Activated naive CD4-positive, alpha-beta T cell treated with anti-CD3 and anti-CD28 coated beads for 36 hours (primary cell): ENCODE measurements at regions not wholly inside any gene's neighbourhood (a gene's known extent, or its start where the extent isn't known, plus 50 kb on each side); places are given as distances from the start of the nearest gene placed in this dataset.

ENCODE experiments used
- CTCF ChIA-PET: fragments of 350-600 bp; sonication (Branson Sonifier 250); formaldehyde crosslinking; loops from one replicate; lab custom pipeline; 2021; ENCODE audit warnings: antibody characterized with exemption; lab: Charles Lee
- DNase-seq: peaks from one replicate; pipeline ENCODE4 v3.0.0-alpha.2; 2020
- H3K27ac Mint-ChIP-seq: one replicate; pipeline ENCODE4 v1.8.0; 2021; ENCODE audit warnings: mild to moderate bottlenecking, mixed read lengths
- H3K27me3 Mint-ChIP-seq: one replicate; pipeline ENCODE4 v1.8.0; 2021; ENCODE audit warnings: low read depth, mixed read lengths
- H3K36me3 Mint-ChIP-seq: one replicate; pipeline ENCODE4 v1.8.0; 2021; ENCODE audit warnings: low read depth, mixed read lengths
- H3K4me1 Mint-ChIP-seq: one replicate; pipeline ENCODE4 v1.8.0; 2021; ENCODE audit warnings: low read depth, mixed read lengths
- H3K4me3 Mint-ChIP-seq: one replicate; pipeline ENCODE4 v1.8.0; 2021; ENCODE audit warnings: mild to moderate bottlenecking, moderate library complexity, mixed read lengths
- H3K9me3 Mint-ChIP-seq: one replicate; pipeline ENCODE4 v1.8.0; 2021; ENCODE audit warnings: mixed read lengths
- intact Hi-C: fragments of 100-400 bp; cut with micrococcal nuclease; formaldehyde crosslinking; loops from one replicate; pipeline ENCODE4 v1.15.1; 2023

DNA sequence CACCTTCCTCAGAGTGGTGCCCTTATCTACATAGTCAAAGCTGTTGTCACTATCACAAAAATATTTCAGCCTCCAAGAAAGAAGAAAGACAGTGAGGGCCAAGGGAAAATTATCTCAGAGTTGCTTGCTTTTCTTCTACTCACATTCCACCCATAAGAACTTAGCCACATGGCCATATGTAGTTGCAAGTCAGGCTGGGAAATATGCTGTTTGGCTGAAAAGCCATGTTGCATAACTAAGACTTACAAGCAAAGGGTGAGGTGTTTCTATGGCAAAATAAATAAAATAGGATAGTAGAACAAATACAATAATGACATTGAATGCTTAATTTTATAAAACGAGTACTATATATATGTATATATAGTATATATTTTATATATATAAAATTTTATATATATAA, 365.9 kb upstream of the PABPC4L start:
- H3K36me3 Mint-ChIP-seq, result no peaks in the 10 kb centered on the region
- DNase-seq, result no peak
- intact Hi-C loops, result no loop called here
- H3K27ac Mint-ChIP-seq, result no peak overlapping the region
- peaks cover 13% of the 10 kb centered on the region for H3K9me3 Mint-ChIP-seq
- CTCF ChIA-PET, result no interaction called here
- H3K4me3 Mint-ChIP-seq, result no peak overlapping the region
- H3K27me3 Mint-ChIP-seq, result no peaks in the 10 kb centered on the region
- H3K4me1 Mint-ChIP-seq, result no peaks in the 10 kb centered on the region

DNA sequence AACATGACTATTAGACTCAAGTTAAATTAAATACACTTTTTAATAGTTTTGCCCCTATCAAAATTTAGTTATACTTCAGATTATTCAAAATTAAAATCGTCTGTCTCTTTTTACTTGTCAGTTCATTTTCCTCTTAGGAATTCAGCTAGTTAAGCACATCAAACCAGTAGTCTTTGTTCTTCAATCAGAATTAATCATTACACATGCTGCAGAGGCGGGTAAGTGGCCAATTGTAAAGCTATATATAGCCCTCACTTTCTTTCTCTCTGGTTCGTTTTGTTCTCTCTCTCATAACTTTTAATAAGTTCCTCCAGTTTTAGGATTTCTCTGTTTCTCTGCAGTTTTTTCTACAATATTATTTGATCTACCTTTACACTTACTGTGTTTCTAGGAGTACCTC, 359.1 kb upstream of the PABPC4L start:
- DNase-seq, result no peak
- Mint-ChIP-seq H3K4me1 (no peaks in the 10 kb centered on the region), H3K36me3 (no peaks in the 10 kb centered on the region), H3K27ac (no peak overlapping the region), H3K4me3 (no peak overlapping the region), H3K9me3 (peaks cover 2% of the 10 kb centered on the region), H3K27me3 (no peaks in the 10 kb centered on the region)
- intact Hi-C loops, result no loop called here
- CTCF ChIA-PET, result no interaction called here

DNA sequence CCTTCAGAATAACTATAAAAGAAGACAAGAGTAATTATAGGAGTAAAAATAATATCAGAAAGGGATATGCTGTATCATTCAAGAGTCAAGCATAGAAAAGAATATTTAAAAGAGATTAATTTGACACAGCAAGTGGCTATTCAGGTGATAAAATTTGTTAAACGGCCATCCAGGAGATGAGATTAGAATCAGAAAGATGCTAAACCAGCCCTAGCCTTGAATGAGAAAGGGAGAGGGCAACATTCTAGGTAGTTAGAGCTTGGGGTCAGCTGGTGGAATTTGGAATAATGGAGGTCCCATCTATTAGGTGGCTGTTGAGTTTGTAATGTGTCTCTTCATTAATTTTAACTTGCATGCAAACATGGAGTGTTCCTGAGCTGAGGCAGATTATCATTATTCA, 350.5 kb upstream of the PABPC4L start:
- H3K36me3 Mint-ChIP-seq, result no peaks in the 10 kb centered on the region
- no peak overlapping the region for H3K4me3 Mint-ChIP-seq
- intact Hi-C loops, result no loop called here
- CTCF ChIA-PET, result no interaction called here
- no peaks in the 10 kb centered on the region for H3K27me3 Mint-ChIP-seq
- H3K4me1 Mint-ChIP-seq, result no peaks in the 10 kb centered on the region
- H3K9me3 Mint-ChIP-seq, result peaks cover 10% of the 10 kb centered on the region
- H3K27ac Mint-ChIP-seq, result no peak overlapping the region
- no peak for DNase-seq

DNA sequence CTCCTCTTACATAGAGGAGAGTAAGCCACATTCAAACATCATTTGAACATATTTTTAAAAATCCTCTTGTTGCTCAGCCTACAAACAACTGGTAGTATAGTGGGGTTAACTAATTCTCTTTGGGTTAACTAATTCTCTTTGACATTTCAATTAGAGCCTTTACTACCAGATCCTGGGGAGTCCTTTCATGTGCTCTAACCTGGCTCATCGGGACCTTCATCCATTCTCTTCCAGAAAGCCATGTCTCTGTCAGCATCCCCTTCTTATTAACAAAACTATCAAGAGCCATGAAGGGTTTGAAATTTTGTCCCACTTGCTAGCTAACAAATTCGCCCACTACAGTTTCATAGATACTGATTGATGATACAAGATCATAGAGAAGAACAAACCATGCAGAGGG, 349.8 kb upstream of the PABPC4L start:
- Mint-ChIP-seq H3K36me3 (no peaks in the 10 kb centered on the region), H3K27me3 (no peaks in the 10 kb centered on the region), H3K4me1 (no peaks in the 10 kb centered on the region), H3K4me3 (no peak overlapping the region), H3K27ac (no peak overlapping the region), H3K9me3 (peaks cover 13% of the 10 kb centered on the region)
- CTCF ChIA-PET, result no interaction called here
- intact Hi-C loops, result no loop called here
- DNase-seq, result no peak

DNA sequence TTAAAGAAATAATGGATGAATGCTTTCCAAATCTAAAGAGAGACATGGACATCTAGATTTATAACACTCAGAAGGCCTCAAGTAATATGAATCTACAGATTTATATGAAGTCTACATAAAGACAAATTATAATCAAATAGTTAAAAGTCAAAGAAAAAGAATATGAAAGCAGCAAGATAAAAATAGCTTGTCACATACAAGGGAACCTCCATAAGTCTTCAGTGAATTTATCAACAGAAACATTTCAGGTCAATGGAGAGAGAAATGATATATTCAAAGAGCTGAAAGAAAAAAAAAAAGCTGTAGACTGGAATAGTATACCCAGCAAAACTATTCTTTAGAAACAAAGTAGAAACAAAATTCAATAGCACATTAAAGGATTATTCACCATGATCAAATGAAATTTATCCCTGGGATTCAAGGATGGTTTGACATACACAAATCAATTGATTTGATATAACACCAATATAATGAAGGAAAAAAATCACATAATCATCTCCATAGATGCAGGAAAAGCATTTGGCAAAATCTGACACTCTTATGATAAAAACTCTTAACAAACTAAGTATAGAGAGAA, 346.6 kb upstream of the PABPC4L start:
- DNase-seq, result no peak
- H3K27me3 Mint-ChIP-seq, result no peaks in the 10 kb centered on the region
- H3K9me3 Mint-ChIP-seq, result peaks cover 10% of the 10 kb centered on the region
- no peak overlapping the region for H3K27ac Mint-ChIP-seq
- CTCF ChIA-PET, result no interaction called here
- H3K4me3 Mint-ChIP-seq, result no peak overlapping the region
- H3K36me3 Mint-ChIP-seq, result no peaks in the 10 kb centered on the region
- intact Hi-C loops, result no loop called here
- H3K4me1 Mint-ChIP-seq, result no peaks in the 10 kb centered on the region

DNA sequence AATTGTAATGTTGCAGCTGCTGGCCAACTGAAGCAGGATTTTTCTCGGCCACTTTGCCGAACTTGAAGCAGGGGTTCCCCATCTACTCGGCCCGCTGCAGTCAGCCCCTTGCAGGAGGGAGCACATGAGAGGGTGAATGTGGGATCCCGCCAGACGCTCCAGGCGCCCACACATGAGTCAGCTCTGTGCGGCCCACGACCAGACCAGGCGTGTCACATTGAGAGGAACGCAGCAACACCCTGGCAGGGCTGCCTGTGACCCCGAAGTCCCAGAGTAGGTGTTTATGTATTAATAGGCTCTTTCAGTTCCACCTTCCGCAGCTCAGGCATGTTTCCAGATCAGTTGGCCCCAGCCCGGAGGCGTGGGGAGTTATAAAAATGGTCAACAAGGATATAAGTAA, 344.7 kb upstream of the PABPC4L start:
- no peak overlapping the region for H3K4me3 Mint-ChIP-seq
- intact Hi-C loops, result no loop called here
- H3K36me3 Mint-ChIP-seq, result no peaks in the 10 kb centered on the region

DNA sequence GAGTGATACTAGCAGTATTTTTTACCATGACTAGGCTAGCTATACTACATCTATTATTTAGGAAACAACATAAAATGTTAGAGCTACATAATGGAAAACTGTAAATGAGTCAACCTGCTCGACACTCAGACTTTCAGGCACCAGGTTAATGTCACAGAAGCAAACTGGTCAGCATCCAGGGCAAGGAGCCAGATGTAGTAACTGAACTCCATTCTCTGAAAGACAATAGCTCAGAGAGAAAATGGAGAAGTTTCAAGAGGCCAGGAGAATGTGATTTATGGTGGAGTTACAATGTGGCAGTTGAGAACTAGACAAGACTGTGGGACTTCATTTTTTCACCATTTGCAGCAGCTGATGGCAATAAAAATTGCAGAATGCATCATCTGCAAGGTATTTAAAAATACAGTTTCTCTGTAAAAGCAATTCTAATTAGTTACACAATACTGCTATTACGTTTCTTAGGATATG, 342.7 kb upstream of the PABPC4L start:
- intact Hi-C loops, result no loop called here
- H3K9me3 Mint-ChIP-seq, result peaks cover 6% of the 10 kb centered on the region
- H3K27ac Mint-ChIP-seq, result no peak overlapping the region
- H3K27me3 Mint-ChIP-seq, result no peaks in the 10 kb centered on the region
- H3K36me3 Mint-ChIP-seq, result no peaks in the 10 kb centered on the region
- no peak overlapping the region for H3K4me3 Mint-ChIP-seq
- DNase-seq, result no peak
- no peaks in the 10 kb centered on the region for H3K4me1 Mint-ChIP-seq
- CTCF ChIA-PET, result no interaction called here

More for the DNA sequence above, 344.7 kb upstream of the PABPC4L start:
- H3K4me1 Mint-ChIP-seq, result no peaks in the 10 kb centered on the region
- peaks cover 6% of the 10 kb centered on the region for H3K9me3 Mint-ChIP-seq
- no peaks in the 10 kb centered on the region for H3K27me3 Mint-ChIP-seq
- CTCF ChIA-PET, result no interaction called here
- H3K27ac Mint-ChIP-seq, result no peak overlapping the region
- no peak for DNase-seq

DNA sequence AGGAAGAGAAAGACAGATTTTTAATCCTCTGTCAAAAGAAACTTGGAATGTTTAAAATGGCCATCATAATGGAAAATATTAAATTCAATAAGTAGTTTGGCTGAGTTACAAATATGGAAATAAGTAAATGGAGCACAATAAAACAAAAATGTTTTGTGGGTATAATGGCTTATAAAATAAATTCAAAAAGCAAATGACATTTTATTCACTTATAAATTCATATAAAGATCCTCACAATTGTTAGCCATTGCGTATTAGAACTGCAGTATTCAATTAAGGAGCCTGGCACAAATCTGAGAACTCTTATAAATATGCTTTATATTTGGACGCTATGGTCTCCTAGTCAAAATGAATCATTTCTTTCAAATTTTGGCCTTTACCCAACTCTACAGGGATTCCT, 339.0 kb upstream of the PABPC4L start:
- DNase-seq, result no peak
- Mint-ChIP-seq H3K27me3 (no peaks in the 10 kb centered on the region), H3K27ac (no peak overlapping the region), H3K4me3 (no peak overlapping the region), H3K36me3 (no peaks in the 10 kb centered on the region), H3K4me1 (no peaks in the 10 kb centered on the region), H3K9me3 (peaks cover 2% of the 10 kb centered on the region)
- intact Hi-C loops, result no loop called here
- CTCF ChIA-PET, result no interaction called here

DNA sequence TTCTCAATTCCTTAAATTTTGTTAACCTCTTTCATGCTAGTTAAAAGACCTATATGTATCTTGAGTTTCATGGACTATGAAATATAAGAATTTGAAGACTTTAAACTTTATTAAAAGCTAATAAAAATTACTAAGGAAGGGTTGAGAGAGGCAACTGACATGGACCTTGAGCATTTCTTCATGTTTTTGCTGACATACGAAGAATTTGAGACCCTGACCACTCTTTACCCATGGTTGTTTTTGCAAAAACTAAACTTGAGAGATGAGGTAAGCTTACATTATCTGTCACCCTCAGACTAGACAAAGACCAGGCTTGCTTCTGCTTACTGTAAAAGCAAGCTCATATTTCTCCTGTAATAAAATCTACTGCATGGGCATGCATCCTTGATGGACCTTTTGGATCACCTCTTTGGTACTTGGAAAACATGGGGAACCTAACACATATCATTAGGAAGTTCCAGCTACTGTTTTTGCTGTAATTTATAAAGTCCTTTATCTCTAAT, 338.2 kb upstream of the PABPC4L start:
- no peak overlapping the region for H3K27ac Mint-ChIP-seq
- no peak for DNase-seq
- intact Hi-C loops, result no loop called here
- H3K36me3 Mint-ChIP-seq, result no peaks in the 10 kb centered on the region
- CTCF ChIA-PET, result no interaction called here
- no peaks in the 10 kb centered on the region for H3K27me3 Mint-ChIP-seq
- no peak overlapping the region for H3K4me3 Mint-ChIP-seq
- H3K9me3 Mint-ChIP-seq, result peaks cover 2% of the 10 kb centered on the region
- H3K4me1 Mint-ChIP-seq, result no peaks in the 10 kb centered on the region

DNA sequence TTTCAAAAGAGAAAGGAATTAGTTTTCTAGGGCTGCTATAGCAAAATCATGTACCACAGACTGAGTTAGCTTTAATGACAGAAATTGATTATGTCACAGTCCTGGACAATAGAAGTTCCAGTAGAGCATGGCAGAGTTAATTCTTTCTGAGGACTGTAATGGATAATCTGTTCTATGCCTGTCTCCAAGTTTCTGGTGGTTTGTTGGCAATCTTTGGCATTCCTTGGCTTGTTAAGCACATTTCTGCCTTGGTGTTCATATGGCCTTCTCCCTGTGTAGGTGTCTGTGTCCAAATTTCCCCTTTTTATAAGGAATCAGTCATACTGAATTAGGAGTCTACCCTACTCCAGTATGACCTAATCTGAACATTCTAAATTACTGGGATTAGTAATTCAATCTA, 336.1 kb upstream of the PABPC4L start:
- H3K27me3 Mint-ChIP-seq, result no peaks in the 10 kb centered on the region
- CTCF ChIA-PET, result no interaction called here
- DNase-seq, result no peak
- H3K4me1 Mint-ChIP-seq, result no peaks in the 10 kb centered on the region
- intact Hi-C loops, result no loop called here
- H3K36me3 Mint-ChIP-seq, result no peaks in the 10 kb centered on the region
- no peak overlapping the region for H3K27ac Mint-ChIP-seq
- H3K9me3 Mint-ChIP-seq, result peaks cover 2% of the 10 kb centered on the region
- H3K4me3 Mint-ChIP-seq, result no peak overlapping the region

DNA sequence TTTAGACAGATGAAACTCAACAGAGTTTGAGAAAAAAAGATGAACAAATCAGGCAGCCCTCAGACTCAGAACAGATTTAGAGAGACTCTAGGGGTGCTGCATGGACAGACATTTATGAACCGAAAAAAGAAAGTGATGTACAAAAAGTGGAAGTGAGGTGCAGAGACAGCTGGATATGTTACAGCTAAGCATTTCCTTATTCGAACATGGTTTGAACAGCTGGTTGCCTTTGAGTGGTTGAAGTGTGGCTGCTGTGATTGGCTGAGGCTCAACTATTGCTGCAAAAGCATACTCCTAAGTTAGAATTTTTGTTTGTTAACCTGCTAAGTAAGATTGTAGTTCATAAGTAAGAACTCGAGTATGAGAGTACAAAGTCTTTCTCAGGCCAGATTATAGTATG, 331.5 kb upstream of the PABPC4L start:
- CTCF ChIA-PET, result no interaction called here
- H3K27me3 Mint-ChIP-seq, result no peaks in the 10 kb centered on the region
- H3K36me3 Mint-ChIP-seq, result no peaks in the 10 kb centered on the region
- intact Hi-C loops, result no loop called here
- DNase-seq, result no peak
- peaks cover 2% of the 10 kb centered on the region for H3K9me3 Mint-ChIP-seq
- H3K4me1 Mint-ChIP-seq, result no peaks in the 10 kb centered on the region
- H3K27ac Mint-ChIP-seq, result no peak overlapping the region
- H3K4me3 Mint-ChIP-seq, result no peak overlapping the region

DNA sequence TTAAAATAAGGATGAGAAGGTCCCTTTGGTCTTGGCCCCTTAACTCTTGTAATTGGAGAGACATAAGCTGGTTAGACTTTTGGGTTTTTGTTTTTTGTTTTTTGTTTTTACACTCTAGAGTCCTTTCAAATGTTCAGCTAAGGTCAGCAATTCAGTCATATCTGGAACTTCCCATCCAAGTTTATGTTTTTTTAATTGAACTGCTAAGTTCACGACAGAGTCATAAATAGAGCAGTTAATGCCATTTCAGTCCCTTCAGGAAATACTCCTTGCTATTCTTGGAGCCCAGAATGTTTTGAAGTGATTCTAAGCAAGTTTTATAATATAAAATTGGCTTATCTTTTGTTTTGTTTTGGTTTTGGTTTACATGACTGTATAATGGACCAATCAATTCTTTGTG, 329.4 kb upstream of the PABPC4L start:
- no peaks in the 10 kb centered on the region for H3K9me3 Mint-ChIP-seq
- intact Hi-C loops, result no loop called here
- H3K27me3 Mint-ChIP-seq, result no peaks in the 10 kb centered on the region

DNA sequence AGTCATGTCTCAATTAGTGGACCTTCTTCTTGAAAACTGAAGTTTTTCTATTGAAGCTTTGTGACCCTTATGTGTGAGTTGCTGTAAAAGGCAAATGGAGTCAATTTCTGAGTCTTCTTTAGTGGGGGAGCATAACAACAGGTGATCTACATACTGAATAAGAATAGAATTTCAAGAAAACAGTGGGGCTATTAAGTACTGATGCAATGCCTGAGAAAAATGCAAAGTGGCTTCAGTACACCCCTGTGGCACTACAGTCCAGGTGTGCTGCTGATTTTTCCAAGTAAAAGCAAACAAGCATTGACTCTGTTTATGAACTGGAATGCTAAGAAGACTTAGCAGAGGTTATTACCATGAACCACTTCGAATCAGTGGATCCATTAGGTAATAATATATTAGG, 328.0 kb upstream of the PABPC4L start:
- DNase-seq, result no peak
- no peaks in the 10 kb centered on the region for H3K27me3 Mint-ChIP-seq
- H3K4me3 Mint-ChIP-seq, result no peak overlapping the region
- H3K4me1 Mint-ChIP-seq, result no peaks in the 10 kb centered on the region
- peaks cover 5% of the 10 kb centered on the region for H3K9me3 Mint-ChIP-seq
- H3K27ac Mint-ChIP-seq, result no peak overlapping the region
- no peaks in the 10 kb centered on the region for H3K36me3 Mint-ChIP-seq
- CTCF ChIA-PET, result no interaction called here
- intact Hi-C loops, result no loop called here

More for the DNA sequence above, 329.4 kb upstream of the PABPC4L start:
- Mint-ChIP-seq H3K4me1 (no peaks in the 10 kb centered on the region), H3K4me3 (no peak overlapping the region), H3K36me3 (no peaks in the 10 kb centered on the region), H3K27ac (no peak overlapping the region)
- CTCF ChIA-PET, result no interaction called here
- DNase-seq, result no peak
